HCT116 (cell line): ENCODE measurements at regions not wholly inside any gene's neighbourhood (a gene's known extent, or its start where the extent isn't known, plus 50 kb on each side); places are given as distances from the start of the nearest gene placed in this dataset.

Source experiments
- ATAC-seq: fragments of 200-7000 bp; cut with Tn5 transposase; 2 replicates; pipeline ENCODE4 v1.9.1; 2020; ENCODE audit warnings: mild to moderate bottlenecking, moderate library complexity
- BruUV-seq: library from RNA; stranded (reverse); fragments of 400-500 nt; replicated peaks from 2 replicates; lab custom pipeline; 2021; lab: Mats Ljungman, UMichigan
- CTCF ChIA-PET: fragments of 300-600 bp; sonication (Branson Sonifier 250); formaldehyde crosslinking; loops from one replicate; lab custom pipeline; 2021; ENCODE audit warnings: antibody characterized with exemption; lab: Charles Lee
- POLR2A ChIA-PET: fragments of 300-600, 350-600 bp; sonication (Branson Sonifier 250); formaldehyde crosslinking; loops from one replicate; lab custom pipeline; 2021; ENCODE audit warnings: antibody characterized with exemption; lab: Charles Lee
- RAD21 ChIA-PET, 2 experiments: fragments of 300-600 bp; sonication (Branson Sonifier 250); formaldehyde crosslinking; loops; one replicate each; lab custom pipeline; 2023; ENCODE audit warnings: low total read pairs in 2 of 2; ENCODE audit not compliant: uncharacterized antibody in 2 of 2, unreplicated experiment in 2 of 2, low non-redundant PET in 1 of 2; lab: Charles Lee
- DNase-seq: peaks from one replicate; pipeline ENCODE4 v3.0.0-alpha.2; 2010; ENCODE audit warnings: low read depth, low spot score
- H2AFZ ChIP-seq: fragments of 200-600 bp; shearing (Covaris generic), sonication (generic); 2 replicates; pipeline ENCODE4 v1.6.1; 2017; ENCODE audit warnings: low read depth, mixed run types, mixed read lengths, antibody characterized with exemption, low read length; ENCODE audit not compliant: poor library complexity, severe bottlenecking
- H3K27ac ChIP-seq: 2 replicates; pipeline ENCODE4 v1.5.1; 2012; ENCODE audit warnings: low read depth, low read length
- H3K27me3 ChIP-seq: fragments of 200-600 bp; sonication (generic); 2 replicates; pipeline ENCODE4 v1.6.1; 2016; ENCODE audit warnings: mixed run types, low read length, mixed read lengths; ENCODE audit not compliant: insufficient read depth
- H3K36me3 ChIP-seq, 2 experiments: fragments of 200-500 bp in 1 of 2; fragments of 200-600 bp in 1 of 2; sonication (Bioruptor generic) in 1 of 2; sonication (generic) in 1 of 2; 2 replicates each; pipeline versions ENCODE4 v1.5.1 to v1.6.1; 2014 to 2016; ENCODE audit warnings: low read length in 2 of 2, inconsistent platforms in 1 of 2, mixed read lengths in 1 of 2, mixed run types in 1 of 2; ENCODE audit not compliant: insufficient read depth in 2 of 2, control insufficient read depth in 1 of 2
- H3K4me1 ChIP-seq, 2 experiments: fragments of 200-600 bp in 1 of 2; sonication (generic) in 1 of 2; 2 replicates each; pipeline versions ENCODE4 v1.5.1 to v1.6.1; 2012 to 2017; ENCODE audit warnings: low read length in 2 of 2, inconsistent platforms in 1 of 2, mild to moderate bottlenecking in 1 of 2, mixed read lengths in 1 of 2, mixed run types in 1 of 2, moderate library complexity in 1 of 2; ENCODE audit not compliant: insufficient read depth in 2 of 2, control insufficient read depth in 1 of 2
- H3K4me2 ChIP-seq: fragments of 200-600 bp; sonication (generic); 2 replicates; pipeline ENCODE4 v1.6.1; 2017; ENCODE audit warnings: mixed run types, low read length, mixed read lengths
- H3K4me3 ChIP-seq, 2 experiments: fragments of 200-600 bp in 1 of 2; sonication (generic) in 1 of 2; replicated peaks in 1 of 2; 2 replicates each; pipeline ENCODE4 v1.5.1; 2011 to 2016; ENCODE audit warnings: low read length in 2 of 2, control low read depth in 1 of 2, low read depth in 1 of 2, mild to moderate bottlenecking in 1 of 2, mixed read lengths in 1 of 2, mixed run types in 1 of 2
- H3K79me2 ChIP-seq: fragments of 200-600 bp; sonication (generic); 2 replicates; pipeline ENCODE4 v1.6.1; 2017; ENCODE audit warnings: mild to moderate bottlenecking, mixed run types, low read length, moderate library complexity, mixed read lengths; ENCODE audit not compliant: insufficient read depth
- H3K9ac ChIP-seq: fragments of 200-600 bp; sonication (generic); 2 replicates; pipeline ENCODE4 v1.6.1; 2016; ENCODE audit warnings: low read length, mixed read lengths
- H3K9me2 ChIP-seq: fragments of 200-600 bp; sonication (generic), shearing (Covaris generic); 2 replicates; pipeline ENCODE4 v1.6.1; 2017; ENCODE audit warnings: mixed run types, mild to moderate bottlenecking, moderate library complexity; ENCODE audit not compliant: insufficient read depth
- H3K9me3 ChIP-seq, 2 experiments: fragments of 200-500 bp in 1 of 2; fragments of 200-600 bp in 1 of 2; sonication (Bioruptor generic) in 1 of 2; sonication (generic) in 1 of 2; 2 replicates each; pipeline ENCODE4 v1.6.1; 2014 to 2017; ENCODE audit warnings: low read length in 2 of 2, mixed read lengths in 2 of 2, inconsistent platforms in 1 of 2, low read depth in 1 of 2, mild to moderate bottlenecking in 1 of 2, mixed run types in 1 of 2, moderate library complexity in 1 of 2; ENCODE audit not compliant: control insufficient read depth in 1 of 2, insufficient read depth in 1 of 2
- H4K20me1 ChIP-seq: fragments of 200-600 bp; sonication (generic), shearing (Covaris generic); 2 replicates; pipeline ENCODE4 v1.6.1; 2017; ENCODE audit warnings: mixed run types, mild to moderate bottlenecking, moderate library complexity; ENCODE audit not compliant: insufficient read depth
- EGR1 ChIP-seq: IDR thresholded peaks from 2 replicates; pipeline ENCODE4 v1.6.1; 2012; ENCODE audit warnings: low read depth
- ELF1 ChIP-seq: IDR thresholded peaks from 2 replicates; pipeline ENCODE4 v1.6.1; 2012; ENCODE audit warnings: low read depth, borderline replicate concordance
- POLR2AphosphoS5 ChIP-seq: IDR thresholded peaks from 2 replicates; pipeline ENCODE4 v1.6.1; 2011; ENCODE audit warnings: mild to moderate bottlenecking, low read depth, low read length, moderate library complexity
- SIN3A ChIP-seq: IDR thresholded peaks from 2 replicates; pipeline ENCODE4 v1.6.1; 2012; ENCODE audit warnings: low read depth
- TCF7L2 ChIP-seq: IDR thresholded peaks from 2 replicates; pipeline ENCODE4 v1.7.0; 2011; ENCODE audit warnings: borderline replicate concordance, inconsistent platforms; ENCODE audit not compliant: insufficient read depth, insufficient read length; ENCODE audit errors: extremely low read depth
- YY1 ChIP-seq: IDR thresholded peaks from 2 replicates; pipeline ENCODE4 v1.6.1; 2011; ENCODE audit warnings: low read length, low read depth, moderate library complexity, mild to moderate bottlenecking; ENCODE audit not compliant: insufficient replicate concordance; ENCODE audit errors: extremely low read depth
- intact Hi-C: fragments of 100-400 bp; cut with micrococcal nuclease; formaldehyde crosslinking; loops from 2 replicates; pipeline ENCODE4 v1.10.0; 2022
- TF ChIP-seq, protein P1 (sequence below): IDR thresholded peaks from 2 replicates; pipeline ENCODE4 v1.6.1; 2012; ENCODE audit warnings: low read depth

- ATAC-seq (no peak), DNase-seq (no peak)
- Histone ChIP-seq H4K20me1 (0 out of 2 replicates have a peak, but pooled peaks cover 2% of the 10 kb centered on the region), H3K4me2 (no peak overlapping the region), H3K4me1 (no peaks in the 10 kb centered on the region), H3K4me3 (no peak overlapping the region), H3K27ac (no peak overlapping the region)
- ChIA-PET RAD21 (no interaction called here), CTCF (no interaction called here)
- BruUV-seq, result no TSS peak
- intact Hi-C loops, result no loop called here
- TF ChIP-seq, protein P1, sequence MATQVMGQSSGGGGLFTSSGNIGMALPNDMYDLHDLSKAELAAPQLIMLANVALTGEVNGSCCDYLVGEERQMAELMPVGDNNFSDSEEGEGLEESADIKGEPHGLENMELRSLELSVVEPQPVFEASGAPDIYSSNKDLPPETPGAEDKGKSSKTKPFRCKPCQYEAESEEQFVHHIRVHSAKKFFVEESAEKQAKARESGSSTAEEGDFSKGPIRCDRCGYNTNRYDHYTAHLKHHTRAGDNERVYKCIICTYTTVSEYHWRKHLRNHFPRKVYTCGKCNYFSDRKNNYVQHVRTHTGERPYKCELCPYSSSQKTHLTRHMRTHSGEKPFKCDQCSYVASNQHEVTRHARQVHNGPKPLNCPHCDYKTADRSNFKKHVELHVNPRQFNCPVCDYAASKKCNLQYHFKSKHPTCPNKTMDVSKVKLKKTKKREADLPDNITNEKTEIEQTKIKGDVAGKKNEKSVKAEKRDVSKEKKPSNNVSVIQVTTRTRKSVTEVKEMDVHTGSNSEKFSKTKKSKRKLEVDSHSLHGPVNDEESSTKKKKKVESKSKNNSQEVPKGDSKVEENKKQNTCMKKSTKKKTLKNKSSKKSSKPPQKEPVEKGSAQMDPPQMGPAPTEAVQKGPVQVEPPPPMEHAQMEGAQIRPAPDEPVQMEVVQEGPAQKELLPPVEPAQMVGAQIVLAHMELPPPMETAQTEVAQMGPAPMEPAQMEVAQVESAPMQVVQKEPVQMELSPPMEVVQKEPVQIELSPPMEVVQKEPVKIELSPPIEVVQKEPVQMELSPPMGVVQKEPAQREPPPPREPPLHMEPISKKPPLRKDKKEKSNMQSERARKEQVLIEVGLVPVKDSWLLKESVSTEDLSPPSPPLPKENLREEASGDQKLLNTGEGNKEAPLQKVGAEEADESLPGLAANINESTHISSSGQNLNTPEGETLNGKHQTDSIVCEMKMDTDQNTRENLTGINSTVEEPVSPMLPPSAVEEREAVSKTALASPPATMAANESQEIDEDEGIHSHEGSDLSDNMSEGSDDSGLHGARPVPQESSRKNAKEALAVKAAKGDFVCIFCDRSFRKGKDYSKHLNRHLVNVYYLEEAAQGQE, result no peak
- TF ChIP-seq YY1, result no peak
- TF ChIP-seq TCF7L2, result no peak
- no peak for TF ChIP-seq ELF1
- no peak for TF ChIP-seq SIN3A
- no peak for TF ChIP-seq EGR1
- no peak for TF ChIP-seq POLR2AphosphoS5
- TF ChIP-seq, all 23 proteins: peak for 0
- Histone ChIP-seq H2AFZ (no peak overlapping the region), H3K79me2 (peaks cover 14% of the 10 kb centered on the region), H3K27me3 (no peaks in the 10 kb centered on the region), H3K36me3 (no peaks in the 10 kb centered on the region), H3K9ac (no peak overlapping the region), H3K9me3 (no peaks in the 10 kb centered on the region), H3K9me2 (no peaks in the 10 kb centered on the region)
- POLR2A ChIA-PET, result no interaction called here
Observed at GRCh38 chr2:64722291-64723044, 68.8 kb upstream of the SERTAD2 start.
